Omental fat pad (tissue), 3 donors: ENCODE measurements at regions not wholly inside any gene's neighbourhood (a gene's known extent, or its start where the extent isn't known, plus 50 kb on each side); places are given as distances from the start of the nearest gene placed in this dataset.

Experiments used
- ATAC-seq: fragments of 150-250 bp; one replicate; pipeline ENCODE4 v1.9.1; 2016; ENCODE audit warnings: mild to moderate bottlenecking, moderate library complexity; ENCODE audit not compliant: low FRiP score
- DNase-seq: peaks from one replicate; pipeline ENCODE4 v3.0.0-alpha.2; 2019; ENCODE audit warnings: low spot score
- TF ChIP-seq, protein P1 (sequence below), 3 donors: fragments of 450-650 bp; IDR thresholded peaks; one replicate each; pipeline ENCODE4 v1.5.1; 2016 to 2017; ENCODE audit warnings: antibody characterized with exemption in 3 of 3, mild to moderate bottlenecking in 3 of 3, moderate library complexity in 2 of 3

DNA sequence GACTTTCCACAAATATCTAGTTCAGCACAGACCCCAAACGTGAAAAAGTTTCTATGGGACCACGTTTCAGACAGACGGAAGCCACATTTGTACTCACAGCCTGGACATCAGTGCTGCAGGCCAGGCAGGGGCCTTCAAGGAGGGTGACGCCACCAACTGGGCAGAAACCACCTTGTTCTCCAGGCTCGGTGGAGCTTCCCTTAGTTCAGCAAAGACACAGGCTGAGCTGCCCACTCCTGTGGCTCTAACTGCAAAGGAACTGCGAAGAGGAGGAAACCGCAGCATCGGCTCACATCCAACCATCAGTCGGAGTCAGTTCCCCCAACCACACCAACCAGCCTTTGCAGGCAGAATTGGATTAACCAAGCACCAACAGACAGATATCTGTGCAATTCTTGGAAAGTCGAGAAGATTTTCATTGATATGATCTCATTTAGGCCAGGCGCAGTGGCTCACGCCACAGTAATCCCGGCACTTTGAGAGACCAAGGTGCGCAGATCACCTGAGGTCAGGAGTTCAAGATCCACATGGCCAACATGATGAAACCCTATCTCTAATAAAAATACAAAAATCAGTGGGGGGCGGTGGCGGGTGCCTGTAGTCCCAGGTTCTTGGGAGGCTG lies 73.3 kb upstream of the CNEP1R1 start:
- TF ChIP-seq, protein P1, sequence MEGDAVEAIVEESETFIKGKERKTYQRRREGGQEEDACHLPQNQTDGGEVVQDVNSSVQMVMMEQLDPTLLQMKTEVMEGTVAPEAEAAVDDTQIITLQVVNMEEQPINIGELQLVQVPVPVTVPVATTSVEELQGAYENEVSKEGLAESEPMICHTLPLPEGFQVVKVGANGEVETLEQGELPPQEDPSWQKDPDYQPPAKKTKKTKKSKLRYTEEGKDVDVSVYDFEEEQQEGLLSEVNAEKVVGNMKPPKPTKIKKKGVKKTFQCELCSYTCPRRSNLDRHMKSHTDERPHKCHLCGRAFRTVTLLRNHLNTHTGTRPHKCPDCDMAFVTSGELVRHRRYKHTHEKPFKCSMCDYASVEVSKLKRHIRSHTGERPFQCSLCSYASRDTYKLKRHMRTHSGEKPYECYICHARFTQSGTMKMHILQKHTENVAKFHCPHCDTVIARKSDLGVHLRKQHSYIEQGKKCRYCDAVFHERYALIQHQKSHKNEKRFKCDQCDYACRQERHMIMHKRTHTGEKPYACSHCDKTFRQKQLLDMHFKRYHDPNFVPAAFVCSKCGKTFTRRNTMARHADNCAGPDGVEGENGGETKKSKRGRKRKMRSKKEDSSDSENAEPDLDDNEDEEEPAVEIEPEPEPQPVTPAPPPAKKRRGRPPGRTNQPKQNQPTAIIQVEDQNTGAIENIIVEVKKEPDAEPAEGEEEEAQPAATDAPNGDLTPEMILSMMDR (IDR thresholded peaks at IDR 0.05): no peak
- ATAC-seq (no peak), DNase-seq (no peak)

DNA sequence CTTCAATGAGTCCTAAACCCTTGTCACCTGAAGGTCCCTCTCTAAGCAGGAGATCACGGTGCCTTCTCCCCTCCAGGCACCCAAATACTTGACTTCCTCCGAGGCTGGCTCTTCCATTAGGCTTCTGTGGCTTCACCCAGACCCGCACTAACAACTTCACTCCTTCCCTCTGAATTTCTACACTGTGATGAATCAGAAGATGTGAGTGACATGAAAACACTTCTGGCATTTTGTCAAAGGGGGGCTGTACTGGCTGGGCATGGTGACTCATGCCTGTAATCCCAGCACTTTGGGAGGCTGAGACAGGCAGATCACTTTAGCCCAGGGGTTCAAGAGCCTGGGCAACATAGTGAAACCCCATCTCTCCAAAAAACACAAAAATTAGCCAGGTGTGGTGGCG lies 72.6 kb upstream of the CNEP1R1 start:
- TF ChIP-seq, protein P1 (IDR thresholded peaks at IDR 0.05): no peak
- ATAC-seq (no peak), DNase-seq (no peak)

DNA sequence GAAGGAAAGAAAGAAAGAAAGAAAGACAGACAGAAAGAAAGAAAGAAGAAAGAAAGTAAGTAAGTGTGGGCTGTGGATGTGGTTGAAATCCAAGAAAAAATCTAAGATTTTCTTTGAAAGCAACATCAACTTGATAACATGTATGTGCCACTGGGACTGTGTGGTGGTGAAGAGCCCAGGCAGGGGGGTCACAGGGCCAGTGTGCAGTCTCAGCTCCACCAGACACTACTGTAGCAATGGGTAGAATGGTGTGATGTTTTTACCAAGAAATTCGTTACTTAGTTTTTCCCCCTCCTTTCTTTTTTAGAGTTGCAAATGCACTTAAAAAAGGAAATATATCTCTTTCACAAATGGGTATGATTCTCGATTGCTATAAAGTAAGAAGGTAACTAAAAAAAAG lies 71.9 kb upstream of the CNEP1R1 start:
- TF ChIP-seq, protein P1 (IDR thresholded peaks at IDR 0.05): no peak
- no peak for DNase-seq
- ATAC-seq: no peak

DNA sequence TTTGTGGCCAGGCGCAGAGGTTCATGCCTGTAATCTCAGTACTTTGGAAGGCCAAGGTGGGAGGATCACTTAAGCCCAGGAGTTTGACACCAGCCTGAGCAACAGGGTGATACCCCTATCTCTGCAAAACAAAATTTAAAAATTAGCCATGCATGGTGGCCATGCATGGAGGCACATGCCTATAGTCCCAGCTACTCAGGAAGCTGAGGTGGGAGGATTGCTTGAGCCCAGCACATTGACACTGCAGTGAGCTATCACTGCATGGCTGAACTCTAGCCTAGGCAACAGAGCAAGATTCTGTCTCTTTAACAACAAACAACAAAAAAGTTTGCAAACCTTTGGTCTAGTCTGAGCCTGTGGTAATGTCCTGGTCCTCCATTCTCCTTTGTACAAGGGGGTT lies 69.2 kb upstream of the CNEP1R1 start:
- no peak for ATAC-seq
- TF ChIP-seq, protein P1 (IDR thresholded peaks at IDR 0.05): no peak

DNA sequence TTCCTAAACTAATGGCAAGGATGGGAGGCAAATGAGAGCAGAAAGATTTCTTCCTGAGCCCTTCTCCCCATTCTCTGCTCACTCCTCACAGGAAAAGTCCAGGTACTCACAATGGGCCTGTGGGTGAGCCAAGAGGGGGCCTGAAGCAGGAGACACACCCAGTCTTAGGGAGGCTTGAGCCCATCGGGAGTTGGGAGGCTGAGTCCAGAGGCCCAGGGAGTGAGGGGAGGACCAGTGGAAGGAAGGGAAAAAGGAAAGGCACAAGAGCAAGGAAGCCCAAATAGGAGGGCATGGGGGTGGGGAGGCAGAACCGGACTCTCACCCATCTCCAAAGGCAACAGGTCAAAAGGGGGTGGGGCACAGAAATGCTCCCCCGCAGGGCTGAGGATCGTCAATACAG lies 68.1 kb upstream of the CNEP1R1 start:
- no peak for DNase-seq
- TF ChIP-seq, protein P1 (IDR thresholded peaks at IDR 0.05): no peak
- ATAC-seq: no peak

More for the DNA sequence above, 69.2 kb upstream of the CNEP1R1 start:
- no peak for DNase-seq

DNA sequence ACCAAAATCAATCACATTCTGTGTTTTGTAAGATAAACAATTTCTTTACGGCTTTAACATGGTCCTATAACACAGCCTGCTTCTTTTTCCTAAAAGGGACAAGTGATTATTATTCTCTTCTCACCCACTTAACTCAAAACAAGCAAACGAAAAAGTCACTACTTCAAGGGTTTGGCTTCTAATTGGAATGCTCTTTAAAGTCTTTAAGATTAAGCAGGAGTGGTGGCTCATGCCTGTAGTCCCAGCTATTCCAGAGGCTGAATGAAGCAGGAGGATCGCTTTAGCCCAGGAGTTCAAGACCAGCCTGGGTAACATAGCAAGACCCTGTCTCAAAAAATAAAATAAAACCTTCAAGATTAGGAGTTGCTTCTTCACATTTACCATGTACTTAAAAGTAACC lies 66.6 kb upstream of the CNEP1R1 start:
- DNase-seq: no peak
- TF ChIP-seq, protein P1 (IDR thresholded peaks at IDR 0.05): no peak
- no peak for ATAC-seq

DNA sequence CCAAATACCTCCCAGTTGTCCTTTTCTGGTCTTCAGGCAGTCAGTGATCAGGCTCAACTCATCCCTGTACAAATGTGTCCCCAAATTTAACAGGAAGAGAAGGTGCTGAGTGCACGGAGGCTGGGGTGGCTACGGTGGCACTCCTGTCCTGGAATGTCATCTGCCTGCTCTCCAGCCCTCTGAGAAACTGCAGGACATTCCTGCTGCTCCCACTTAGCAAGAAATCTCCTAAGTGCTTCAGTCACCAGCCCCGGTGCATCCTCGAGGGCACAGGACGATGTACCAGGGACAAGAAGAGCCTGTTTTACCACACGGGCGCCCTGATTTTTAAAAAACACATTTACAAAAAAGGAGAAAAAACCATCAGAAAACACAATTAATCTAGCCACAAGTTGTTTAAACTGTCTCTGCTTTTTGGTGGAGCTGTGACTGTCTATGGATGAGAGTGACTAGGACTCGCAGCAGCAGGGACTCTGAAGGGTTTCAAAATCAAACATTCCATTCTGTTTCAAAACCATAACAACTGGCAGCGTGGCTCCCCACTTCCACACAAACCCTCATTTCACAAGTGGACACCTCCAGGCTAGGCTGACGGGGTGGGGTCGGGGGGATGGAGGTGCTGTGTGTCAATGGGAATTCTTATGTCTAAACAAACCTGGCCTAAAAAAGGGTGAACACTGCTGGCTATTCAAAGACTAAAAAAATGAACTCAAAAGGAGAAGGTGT lies 65.3 kb upstream of the CNEP1R1 start:
- DNase-seq: no peak
- ATAC-seq: no peak
- TF ChIP-seq, protein P1 (IDR thresholded peaks at IDR 0.05): no peak
